MCF 10A (cell line): ENCODE measurements at regions not wholly inside any gene's neighbourhood (a gene's known extent, or its start where the extent isn't known, plus 50 kb on each side); places are given as distances from the start of the nearest gene placed in this dataset.

Experiments
- BruUV-seq: library from RNA; stranded (reverse); fragments of 400-500 nt; replicated peaks from 2 replicates; lab custom pipeline; 2021; lab: Mats Ljungman, UMichigan
- CTCF ChIA-PET: fragments of 300-600 bp; sonication (Branson Sonifier 250); formaldehyde crosslinking; extraction: SDS; loops from one replicate; lab custom pipeline; 2021; ENCODE audit warnings: antibody characterized with exemption, inconsistent platforms; lab: Yijun Ruan, JAX
- POLR2A ChIA-PET: fragments of 300-600, 350-650 bp; sonication (Branson Sonifier 250); formaldehyde crosslinking; extraction: SDS; loops from one replicate; lab custom pipeline; 2020; ENCODE audit warnings: antibody characterized with exemption, inconsistent platforms; lab: Yijun Ruan, JAX
- DNase-seq: peaks from one replicate; pipeline ENCODE4 v3.0.0-alpha.2; 2018; ENCODE audit not compliant: unreplicated experiment
- H3K27ac Mint-ChIP-seq: one replicate; pipeline ENCODE4 v1.8.0; 2022; ENCODE audit warnings: mild to moderate bottlenecking, low read depth, mixed read lengths; ENCODE audit not compliant: unreplicated experiment
- H3K27me3 Mint-ChIP-seq: one replicate; pipeline ENCODE4 v1.8.0; 2022; ENCODE audit warnings: mixed read lengths; ENCODE audit not compliant: insufficient read depth, unreplicated experiment
- H3K36me3 Mint-ChIP-seq: one replicate; pipeline ENCODE4 v1.8.0; 2022; ENCODE audit warnings: mild to moderate bottlenecking, moderate library complexity, mixed read lengths; ENCODE audit not compliant: insufficient read depth, unreplicated experiment
- H3K4me1 Mint-ChIP-seq: one replicate; pipeline ENCODE4 v1.8.0; 2022; ENCODE audit warnings: mixed read lengths; ENCODE audit not compliant: insufficient read depth, unreplicated experiment
- H3K4me3 Mint-ChIP-seq: one replicate; pipeline ENCODE4 v1.8.0; 2022; ENCODE audit warnings: mild to moderate bottlenecking, moderate library complexity, mixed read lengths; ENCODE audit not compliant: unreplicated experiment
- H3K9me3 Mint-ChIP-seq: one replicate; pipeline ENCODE4 v1.8.0; 2022; ENCODE audit warnings: mixed read lengths; ENCODE audit not compliant: unreplicated experiment
- intact Hi-C: fragments of 100-400 bp; cut with micrococcal nuclease; formaldehyde crosslinking; loops from 2 replicates; pipeline ENCODE4 v1.14.1; 2022
- TF ChIP-seq, protein P1 (sequence below): fragments of 200-600 bp; IDR thresholded peaks from one replicate; pipeline ENCODE4 v1.8.0; 2022; ENCODE audit warnings: antibody characterized with exemption, mild to moderate bottlenecking; ENCODE audit not compliant: unreplicated experiment

DNA sequence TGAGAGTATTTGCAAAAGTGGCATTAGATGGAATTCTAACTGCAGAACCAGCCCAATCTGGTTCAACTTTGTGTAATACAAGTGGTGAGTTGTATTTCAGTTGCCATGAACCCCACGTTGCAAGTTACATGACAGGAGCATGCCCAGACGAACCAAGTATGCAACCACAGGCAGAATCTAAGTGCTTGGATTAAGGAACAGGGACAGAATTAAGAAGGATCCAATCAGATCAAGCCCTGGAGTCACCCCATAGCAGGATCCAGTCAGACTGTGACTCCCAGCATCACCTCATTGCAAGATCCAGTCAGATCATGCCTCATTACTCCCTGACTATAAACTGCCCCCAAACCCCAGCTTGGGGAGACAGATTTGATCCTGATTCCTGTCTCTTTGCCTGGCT, 388.7 kb upstream of the NRP1 start:
- H3K36me3 Mint-ChIP-seq = no peaks in the 10 kb centered on the region
- DNase-seq = no peak
- no TSS peak for BruUV-seq
- no peak overlapping the region for H3K4me3 Mint-ChIP-seq
- TF ChIP-seq, protein P1, sequence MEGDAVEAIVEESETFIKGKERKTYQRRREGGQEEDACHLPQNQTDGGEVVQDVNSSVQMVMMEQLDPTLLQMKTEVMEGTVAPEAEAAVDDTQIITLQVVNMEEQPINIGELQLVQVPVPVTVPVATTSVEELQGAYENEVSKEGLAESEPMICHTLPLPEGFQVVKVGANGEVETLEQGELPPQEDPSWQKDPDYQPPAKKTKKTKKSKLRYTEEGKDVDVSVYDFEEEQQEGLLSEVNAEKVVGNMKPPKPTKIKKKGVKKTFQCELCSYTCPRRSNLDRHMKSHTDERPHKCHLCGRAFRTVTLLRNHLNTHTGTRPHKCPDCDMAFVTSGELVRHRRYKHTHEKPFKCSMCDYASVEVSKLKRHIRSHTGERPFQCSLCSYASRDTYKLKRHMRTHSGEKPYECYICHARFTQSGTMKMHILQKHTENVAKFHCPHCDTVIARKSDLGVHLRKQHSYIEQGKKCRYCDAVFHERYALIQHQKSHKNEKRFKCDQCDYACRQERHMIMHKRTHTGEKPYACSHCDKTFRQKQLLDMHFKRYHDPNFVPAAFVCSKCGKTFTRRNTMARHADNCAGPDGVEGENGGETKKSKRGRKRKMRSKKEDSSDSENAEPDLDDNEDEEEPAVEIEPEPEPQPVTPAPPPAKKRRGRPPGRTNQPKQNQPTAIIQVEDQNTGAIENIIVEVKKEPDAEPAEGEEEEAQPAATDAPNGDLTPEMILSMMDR = no peak
- H3K27me3 Mint-ChIP-seq = no peaks in the 10 kb centered on the region
- intact Hi-C loops = no loop called here
- no peak overlapping the region for H3K27ac Mint-ChIP-seq
- ChIA-PET POLR2A (no interaction called here), CTCF (no interaction called here)
- H3K4me1 Mint-ChIP-seq = no peaks in the 10 kb centered on the region
- no peaks in the 10 kb centered on the region for H3K9me3 Mint-ChIP-seq

DNA sequence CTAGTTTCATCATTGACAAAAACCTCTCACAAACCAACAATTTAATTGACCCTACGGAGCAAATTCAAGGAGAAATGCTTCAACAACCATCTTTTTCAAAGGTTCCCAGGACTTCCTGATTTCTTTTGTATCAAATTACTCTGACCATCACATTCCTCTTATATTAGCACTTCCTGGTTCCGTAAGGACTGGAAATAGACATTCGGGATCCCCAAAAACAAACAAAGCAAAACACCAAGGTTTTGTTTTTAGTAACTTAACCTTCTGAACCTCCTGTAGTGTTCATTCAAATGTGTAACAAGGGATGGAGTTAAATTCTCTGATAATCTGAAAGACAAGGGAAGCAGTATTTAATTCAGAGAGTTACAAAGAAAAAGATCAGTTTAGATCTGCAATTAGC, 387.6 kb upstream of the NRP1 start:
- ChIA-PET CTCF (no interaction called here), POLR2A (interaction anchor here (1.3 kb wide), 1 partner anchor 21 kb away, joined by 4 read pairs; no protein-coding TSS in a partner anchor)
- Mint-ChIP-seq H3K27ac (no peak overlapping the region), H3K27me3 (no peaks in the 10 kb centered on the region), H3K4me1 (no peaks in the 10 kb centered on the region), H3K36me3 (no peaks in the 10 kb centered on the region), H3K9me3 (no peaks in the 10 kb centered on the region), H3K4me3 (no peak overlapping the region)
- no peak for DNase-seq
- TF ChIP-seq, protein P1 = no peak
- BruUV-seq = no TSS peak
- intact Hi-C loops = no loop called here

DNA sequence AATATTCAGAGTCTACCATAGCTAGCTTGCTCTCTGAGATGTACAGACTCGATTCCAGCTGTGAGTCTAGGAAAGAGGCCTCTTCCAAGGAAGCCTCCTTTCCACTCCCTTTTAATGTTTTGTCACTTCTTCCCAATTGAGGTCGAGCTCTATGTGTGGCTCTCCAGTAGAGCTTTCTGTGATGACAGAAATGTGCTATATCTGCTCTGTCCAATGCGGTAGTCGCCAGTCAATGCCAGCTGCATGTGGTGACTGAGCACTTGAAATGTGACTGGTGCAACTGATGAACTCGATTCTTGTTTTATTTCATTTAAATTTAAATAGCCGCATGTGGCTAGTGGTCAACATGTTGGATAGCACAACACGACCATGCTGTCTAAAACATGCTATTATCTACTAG, 387.0 kb upstream of the NRP1 start:
- no peak overlapping the region for H3K27ac Mint-ChIP-seq
- CTCF ChIA-PET = interaction anchor here (1.2 kb wide), 1 partner anchor 17 kb away, joined by 4 read pairs; no protein-coding TSS in a partner anchor

DNA sequence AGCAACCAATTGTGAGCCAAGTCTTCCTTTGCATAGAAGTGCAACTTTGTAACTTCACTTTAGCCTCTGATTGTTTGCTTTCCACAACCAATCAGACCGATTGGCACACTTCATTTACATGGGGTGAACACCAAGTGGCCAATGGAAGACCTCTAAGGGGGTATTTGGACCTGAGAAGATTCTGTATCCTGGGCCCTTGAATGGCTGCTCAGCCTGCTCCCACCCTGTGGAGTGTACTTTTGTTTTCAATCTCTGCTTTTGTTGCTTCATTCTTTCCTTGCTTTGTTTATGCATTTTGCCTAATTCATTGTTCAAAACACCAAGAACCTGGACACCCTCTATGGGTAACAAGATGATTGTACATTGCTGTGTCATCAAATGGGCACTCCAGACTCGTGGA, 385.7 kb upstream of the NRP1 start:
- H3K4me3 Mint-ChIP-seq = no peak overlapping the region
- ChIA-PET CTCF (no interaction called here), POLR2A (no interaction called here)
- no peak for DNase-seq
- intact Hi-C loops = no loop called here
- H3K36me3 Mint-ChIP-seq = no peaks in the 10 kb centered on the region
- TF ChIP-seq, protein P1 = no peak
- no peak overlapping the region for H3K27ac Mint-ChIP-seq
- no peaks in the 10 kb centered on the region for H3K4me1 Mint-ChIP-seq
- no TSS peak for BruUV-seq
- no peaks in the 10 kb centered on the region for H3K9me3 Mint-ChIP-seq
- no peaks in the 10 kb centered on the region for H3K27me3 Mint-ChIP-seq

More for the DNA sequence above, 387.0 kb upstream of the NRP1 start:
- Mint-ChIP-seq H3K9me3 (no peaks in the 10 kb centered on the region), H3K36me3 (no peaks in the 10 kb centered on the region), H3K4me3 (no peak overlapping the region), H3K27me3 (no peaks in the 10 kb centered on the region), H3K4me1 (no peaks in the 10 kb centered on the region)
- no TSS peak for BruUV-seq
- POLR2A ChIA-PET = interaction anchor here (1.3 kb wide), 1 partner anchor 20 kb away, joined by 4 read pairs; no protein-coding TSS in a partner anchor
- intact Hi-C loops = no loop called here
- no peak for DNase-seq
- TF ChIP-seq, protein P1 = no peak
